H1 (cell line): ENCODE measurements at regions not wholly inside any gene's neighbourhood (a gene's known extent, or its start where the extent isn't known, plus 50 kb on each side); places are given as distances from the start of the nearest gene placed in this dataset.
A peak's percentile ranks its signal among the peaks of the same experiment; 100 is the strongest.
"Not testable (repeated sequence)": the region's sequence is repeated elsewhere in the genome, so short reads cannot be mapped to it uniquely, and the experiment has no call there.

ENCODE experiments used
- CTCF ChIA-PET: fragments of 300-600 bp; sonication (Branson Sonifier 250); formaldehyde crosslinking; loops from one replicate; lab custom pipeline; 2021; ENCODE audit not compliant: partially characterized antibody; lab: Charles Lee
- POLR2A ChIA-PET: fragments of 300-600 bp; sonication (Branson Sonifier 250); formaldehyde crosslinking; loops from one replicate; lab custom pipeline; 2021; ENCODE audit warnings: inconsistent platforms; ENCODE audit not compliant: partially characterized antibody; lab: Charles Lee
- DNase-seq, 2 experiments: peaks; one replicate each; pipeline versions ENCODE4 v3.0.0 to v3.0.0-alpha.2; 2010 to 2022; ENCODE audit warnings: low spot score in 2 of 2, low read depth in 1 of 2, mixed read lengths in 1 of 2
- FAIRE-seq: peaks from 2 replicates; lab custom pipeline; 2011; peaks lifted over from hg19 to GRCh38; lab: Jason Lieb, UNC
- H2AFZ ChIP-seq: 2 replicates; pipeline ENCODE4 v1.8.1; 2012; ENCODE audit warnings: low read length, inconsistent platforms
- H2AK5ac ChIP-seq: 2 replicates; pipeline ENCODE4 v1.6.1; 2013; ENCODE audit warnings: low read depth, low read length
- H2BK120ac ChIP-seq: replicated peaks from 2 replicates; pipeline ENCODE3; 2013; ENCODE audit warnings: low read depth, low read length, inconsistent platforms
- H2BK12ac ChIP-seq: 2 replicates; pipeline ENCODE4 v1.6.1; 2013; ENCODE audit warnings: low read depth, low read length
- H2BK15ac ChIP-seq: 2 replicates; pipeline ENCODE4 v1.6.1; 2013; ENCODE audit warnings: low read length
- H2BK20ac ChIP-seq: 2 replicates; pipeline ENCODE4 v1.6.1; 2013; ENCODE audit warnings: low read length
- H2BK5ac ChIP-seq: 2 replicates; pipeline ENCODE4 v1.6.1; 2013; ENCODE audit warnings: low read depth, low read length
- H3K14ac ChIP-seq: 2 replicates; pipeline ENCODE4 v1.6.1; 2013; ENCODE audit warnings: inconsistent platforms; ENCODE audit not compliant: insufficient read length
- H3K18ac ChIP-seq: 2 replicates; pipeline ENCODE4 v1.6.1; 2013; ENCODE audit warnings: low read length; ENCODE audit errors: extremely low read depth
- H3K23ac ChIP-seq: 2 replicates; pipeline ENCODE4 v1.6.1; 2013; ENCODE audit warnings: inconsistent platforms; ENCODE audit not compliant: insufficient read length
- H3K23me2 ChIP-seq: 2 replicates; pipeline ENCODE4 v1.6.1; 2013; ENCODE audit warnings: low read depth, low read length
- H3K27ac ChIP-seq: 2 replicates; pipeline ENCODE4 v1.6.1; 2011; ENCODE audit warnings: low read depth, low read length, inconsistent platforms
- H3K27me3 ChIP-seq, 4 experiments: replicated peaks in 1 of 4; 1 replicate in 1 of 4; 2 replicates in 3 of 4; pipeline versions ENCODE4 v1.6.1 to v1.8.1; 2011 to 2013; ENCODE audit warnings: low read length in 3 of 4, mild to moderate bottlenecking in 3 of 4, inconsistent platforms in 2 of 4, mixed read lengths in 2 of 4, moderate library complexity in 1 of 4; ENCODE audit not compliant: control insufficient read depth in 3 of 4, insufficient read depth in 3 of 4; ENCODE audit errors: extremely low read depth in 1 of 4
- H3K36me3 ChIP-seq, 4 experiments: 2 replicates each; pipeline versions ENCODE4 v1.6.1 to v1.8.1; 2011 to 2013; ENCODE audit warnings: mild to moderate bottlenecking in 4 of 4, low read length in 3 of 4, moderate library complexity in 2 of 4, control low read depth in 1 of 4, inconsistent platforms in 1 of 4; ENCODE audit not compliant: insufficient read depth in 4 of 4, control insufficient read depth in 2 of 4
- H3K4ac ChIP-seq: replicated peaks from 2 replicates; pipeline ENCODE3; 2013; ENCODE audit warnings: low read length, low read depth, mixed read lengths, inconsistent platforms; ENCODE audit not compliant: insufficient read length
- H3K4me1 ChIP-seq, 4 experiments: replicated peaks in 1 of 4; 1 replicate in 1 of 4; 2 replicates in 3 of 4; pipeline versions ENCODE4 v1.6.1 to v1.8.1; 2011 to 2013; ENCODE audit warnings: low read length in 3 of 4, inconsistent platforms in 2 of 4, mixed read lengths in 1 of 4; ENCODE audit not compliant: insufficient read depth in 4 of 4, control insufficient read depth in 3 of 4
- H3K4me2 ChIP-seq, 2 experiments: 2 replicates each; pipeline versions ENCODE4 v1.6.1 to v1.8.1; 2011 to 2013; ENCODE audit warnings: low read depth in 2 of 2, low read length in 2 of 2, control low read depth in 1 of 2, inconsistent platforms in 1 of 2, mild to moderate bottlenecking in 1 of 2; ENCODE audit not compliant: insufficient read depth in 1 of 2
- H3K4me3 ChIP-seq, 4 experiments: fragments of 200-600, 300-600 bp in 1 of 4; sonication (generic), shearing (Covaris generic), sonication (Bioruptor Twin) in 1 of 4; 2 replicates each; pipeline versions ENCODE4 v1.5.1 to v1.8.1; 2011 to 2016; ENCODE audit warnings: low read length in 4 of 4, low read depth in 3 of 4, control low read depth in 2 of 4, inconsistent platforms in 2 of 4, mild to moderate bottlenecking in 2 of 4, mixed read lengths in 1 of 4, moderate library complexity in 1 of 4; ENCODE audit not compliant: insufficient read depth in 2 of 4; ENCODE audit errors: extremely low read depth in 1 of 4
- H3K56ac ChIP-seq: replicated peaks from 2 replicates; pipeline ENCODE3; 2013; ENCODE audit warnings: low read depth, mild to moderate bottlenecking, mixed read lengths, low read length, inconsistent platforms; ENCODE audit not compliant: insufficient read length
- H3K79me1 ChIP-seq: 2 replicates; pipeline ENCODE4 v1.6.1; 2013; ENCODE audit warnings: low read depth, low read length, control low read depth
- H3K79me2 ChIP-seq, 2 experiments: 2 replicates each; pipeline versions ENCODE4 v1.6.1 to v1.8.1; 2012 to 2013; ENCODE audit warnings: low read length in 2 of 2, mild to moderate bottlenecking in 2 of 2, inconsistent platforms in 1 of 2; ENCODE audit not compliant: insufficient read depth in 2 of 2, control insufficient read depth in 1 of 2
- H3K9ac ChIP-seq, 4 experiments: replicated peaks in 1 of 4; 1 replicate in 1 of 4; 2 replicates in 3 of 4; pipeline versions ENCODE4 v1.6.1 to v1.8.1; 2011 to 2013; ENCODE audit warnings: low read depth in 3 of 4, low read length in 3 of 4, control low read depth in 2 of 4, mild to moderate bottlenecking in 2 of 4, moderate library complexity in 2 of 4, inconsistent platforms in 1 of 4; ENCODE audit errors: extremely low read depth in 1 of 4
- H3K9me3 ChIP-seq, 2 experiments: 2 replicates each; pipeline versions ENCODE4 v1.6.1 to v1.8.1; 2012 to 2013; ENCODE audit warnings: mild to moderate bottlenecking in 2 of 2, moderate library complexity in 2 of 2, control low read depth in 1 of 2, inconsistent platforms in 1 of 2, low read depth in 1 of 2, low read length in 1 of 2, mixed read lengths in 1 of 2; ENCODE audit not compliant: insufficient read depth in 2 of 2
- H4K20me1 ChIP-seq, 2 experiments: replicated peaks in 1 of 2; 2 replicates each; pipeline versions ENCODE3 to v1.8.1; 2011 to 2013; ENCODE audit warnings: inconsistent platforms in 2 of 2, low read length in 2 of 2, mild to moderate bottlenecking in 1 of 2; ENCODE audit not compliant: insufficient read depth in 2 of 2, control insufficient read depth in 1 of 2
- H4K5ac ChIP-seq: 2 replicates; pipeline ENCODE4 v1.6.1; 2013; ENCODE audit warnings: low read length, low read depth, mixed read lengths, inconsistent platforms; ENCODE audit not compliant: insufficient read length
- H4K8ac ChIP-seq: 2 replicates; pipeline ENCODE4 v1.8.0; 2013; ENCODE audit warnings: mild to moderate bottlenecking, moderate library complexity, low read length, inconsistent platforms; ENCODE audit not compliant: insufficient read depth; ENCODE audit errors: extremely low read depth
- H4K91ac ChIP-seq: replicated peaks from 2 replicates; pipeline ENCODE3; 2013; ENCODE audit warnings: low read length, mixed read lengths, inconsistent platforms; ENCODE audit not compliant: insufficient read length
- ASH2L ChIP-seq: fragments of 200-600, 300-600 bp; sonication (generic); IDR thresholded peaks from one replicate; pipeline ENCODE4 v1.7.1; 2017; ENCODE audit warnings: low read length
- WGBS, 2 experiments: shearing (Covaris generic) in 1 of 2; methylation state at CpG; one replicate each; pipeline versions ENCODE4 v1.1.6 to v1.1.7; 2013 to 2015; ENCODE audit warnings: low lambda C conversion rate in 2 of 2, mixed read lengths in 2 of 2, inconsistent platforms in 1 of 2, low coverage in 1 of 2, missing lambda C conversion rate in 1 of 2; ENCODE audit not compliant: insufficient replicate concordance in 2 of 2, insufficient coverage in 1 of 2, insufficient read length in 1 of 2; ENCODE audit errors: extremely low coverage in 1 of 2, missing lambda C conversion rate in 1 of 2; 5-methylcytosine and 5-hydroxymethylcytosine counted together

- H2BK120ac ChIP-seq, H3K79me2 ChIP-seq, H3K56ac ChIP-seq, H2BK20ac ChIP-seq, H2AK5ac ChIP-seq, H3K4ac ChIP-seq, H3K36me3 ChIP-seq, H2BK15ac ChIP-seq, H2BK5ac ChIP-seq, H4K5ac ChIP-seq, H3K23ac ChIP-seq: not testable (repeated sequence)
- Histone ChIP-seq H2AFZ (peak overlapping the region; percentile 93), H3K4me2 (peak overlapping the region in 1 of 2 experiments; percentile 95; a peak in 3 of 4 replicates), H3K4me3 (peak overlapping the region; percentile 51 to 67 (median 61); a peak in 7 of 8 replicates), H3K9ac (peak overlapping the region in 2 of 4 experiments; percentile 49 to 58; a peak in 1 of 7 replicates), H2BK12ac (0 out of 2 replicates have a peak overlapping the region, but pooled peaks have one; percentile 39), H3K18ac (peak overlapping the region; percentile 38; the same call in 1 of the 2 replicates)
- CTCF ChIA-PET: interaction anchor here (2.8 kb wide), 1 partner anchor 50 kb away, joined by 10 read pairs; no protein-coding TSS in a partner anchor
- FAIRE-seq: peak; percentile 87
- POLR2A ChIA-PET: interaction anchor here (0.6 to 3.4 kb wide), 6 partner anchors 15 to 371 kb away, joined by 3 to 26 read pairs (median 3); no protein-coding TSS in a partner anchor
- peak; percentile 15 for TF ChIP-seq ASH2L
- TF ChIP-seq, all 59 proteins: peak for 1; not testable (repeated sequence) for 58
- not testable (repeated sequence) for H3K27ac ChIP-seq, H3K79me1 ChIP-seq, H3K4me1 ChIP-seq, H4K8ac ChIP-seq, H3K14ac ChIP-seq, H3K9me3 ChIP-seq, H4K91ac ChIP-seq, H3K23me2 ChIP-seq, H4K20me1 ChIP-seq
- 4% methylated on average over 20 of the region's 21 CpGs; no CpG with 5 or more reads in 1 of the 2 experiments for WGBS, 2 experiments
- peaks cover 0 to 17% (median 5%) of the 10 kb centered on the region in 4 experiments; a peak in 4 of 7 replicates for H3K27me3 ChIP-seq
- peak in 1 of 2 experiments; percentile 58 for DNase-seq
These were observed 191.1 kb downstream of the USP22 start for GRCh38 chr17:20851591-20852238.
